ENCODE measurements at regions not wholly inside any gene's neighbourhood (a gene's known extent, or its start where the extent isn't known, plus 50 kb on each side); places are given as distances from the start of the nearest gene placed in this dataset.

DNA sequence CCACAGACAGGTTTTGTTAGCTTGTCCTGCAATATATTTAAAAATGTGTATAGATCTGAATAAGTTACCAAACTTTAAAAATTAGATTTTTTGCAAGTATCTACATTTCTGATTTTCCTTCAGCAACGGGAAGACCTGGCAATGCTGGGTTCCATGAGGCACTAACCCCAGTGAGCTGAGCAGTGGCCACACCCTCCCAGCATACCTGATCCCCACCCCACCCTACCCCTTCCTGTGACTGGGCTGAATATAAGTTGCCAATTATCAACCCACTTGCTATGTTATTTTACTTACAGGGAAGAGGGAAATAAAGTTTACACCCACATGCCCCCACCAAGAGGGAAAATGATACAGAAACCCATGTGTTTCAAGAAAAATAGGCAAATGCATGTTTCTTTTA, 70.3 kb upstream of the RALGAPA2 start:
- Histone ChIP-seq H3K9me3 (no peaks in the 10 kb centered on the region), H3K4me1 (no peaks in the 10 kb centered on the region), H3K36me3 (no peaks in the 10 kb centered on the region), H3K9ac (ENCODE audit: low read depth in 2 of 2, low read length in 2 of 2) (no peak overlapping the region), H3K4me3 (no peak overlapping the region), H3K27me3 (no peaks in the 10 kb centered on the region), H3K27ac (peak overlapping the region; percentile 1)
- TF ChIP-seq, protein P1, sequence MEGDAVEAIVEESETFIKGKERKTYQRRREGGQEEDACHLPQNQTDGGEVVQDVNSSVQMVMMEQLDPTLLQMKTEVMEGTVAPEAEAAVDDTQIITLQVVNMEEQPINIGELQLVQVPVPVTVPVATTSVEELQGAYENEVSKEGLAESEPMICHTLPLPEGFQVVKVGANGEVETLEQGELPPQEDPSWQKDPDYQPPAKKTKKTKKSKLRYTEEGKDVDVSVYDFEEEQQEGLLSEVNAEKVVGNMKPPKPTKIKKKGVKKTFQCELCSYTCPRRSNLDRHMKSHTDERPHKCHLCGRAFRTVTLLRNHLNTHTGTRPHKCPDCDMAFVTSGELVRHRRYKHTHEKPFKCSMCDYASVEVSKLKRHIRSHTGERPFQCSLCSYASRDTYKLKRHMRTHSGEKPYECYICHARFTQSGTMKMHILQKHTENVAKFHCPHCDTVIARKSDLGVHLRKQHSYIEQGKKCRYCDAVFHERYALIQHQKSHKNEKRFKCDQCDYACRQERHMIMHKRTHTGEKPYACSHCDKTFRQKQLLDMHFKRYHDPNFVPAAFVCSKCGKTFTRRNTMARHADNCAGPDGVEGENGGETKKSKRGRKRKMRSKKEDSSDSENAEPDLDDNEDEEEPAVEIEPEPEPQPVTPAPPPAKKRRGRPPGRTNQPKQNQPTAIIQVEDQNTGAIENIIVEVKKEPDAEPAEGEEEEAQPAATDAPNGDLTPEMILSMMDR (IDR thresholded peaks at IDR 0.05) = no peak
- peak; percentile 66 for DNase-seq
- intact Hi-C loops (cut with DNase I) = no loop called here

DNA sequence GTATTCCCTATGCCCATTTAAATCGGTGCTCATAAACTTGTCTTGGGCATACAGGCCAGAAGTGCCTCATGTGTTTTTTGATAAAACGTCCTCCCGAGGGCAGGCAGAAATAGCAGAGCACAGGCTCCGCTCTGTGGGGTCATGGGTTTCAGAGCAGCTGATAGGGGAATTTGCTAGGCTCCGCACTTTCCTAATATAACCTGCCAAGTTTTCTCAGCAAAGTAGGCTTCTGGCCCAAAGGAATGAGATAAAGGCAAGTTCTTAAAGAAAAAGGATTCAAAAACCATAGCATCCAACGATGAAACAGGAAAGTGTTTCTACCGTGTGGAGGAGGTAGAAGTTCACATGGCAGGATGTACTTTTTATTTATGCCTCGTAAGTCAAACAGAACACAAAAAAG, 69.8 kb upstream of the RALGAPA2 start:
- intact Hi-C loops (cut with DNase I) = no loop called here
- DNase-seq = no peak

DNA sequence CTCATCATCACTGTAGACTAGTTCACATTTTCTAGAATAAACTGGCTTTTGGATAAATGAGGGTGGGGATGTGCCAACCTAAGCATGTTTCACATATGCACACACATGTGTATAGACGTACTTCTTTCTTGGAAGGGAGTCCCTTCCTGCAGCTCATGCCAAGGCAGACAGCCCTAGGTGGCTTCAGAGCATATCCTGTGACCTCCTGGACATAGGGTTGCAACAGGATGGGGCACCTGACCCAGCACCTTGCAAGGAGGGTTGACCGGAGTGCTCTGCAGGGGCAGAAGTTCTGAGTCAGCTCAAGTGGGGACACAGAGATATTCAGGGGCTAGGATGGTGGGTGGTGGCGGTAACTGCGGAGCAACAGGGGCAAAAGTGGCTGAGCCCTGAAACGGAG, 68.6 kb upstream of the RALGAPA2 start:
- DNase-seq = no peak
- intact Hi-C loops (cut with DNase I) = no loop called here
- H3K36me3 ChIP-seq = no peaks in the 10 kb centered on the region
- H3K4me1 ChIP-seq = no peaks in the 10 kb centered on the region
- H3K9me3 ChIP-seq = no peaks in the 10 kb centered on the region
- no peak overlapping the region for H3K4me3 ChIP-seq
- H3K27ac ChIP-seq = peak overlapping the region; percentile 0
- no peaks in the 10 kb centered on the region for H3K27me3 ChIP-seq
- H3K9ac ChIP-seq (ENCODE audit: low read depth in 2 of 2, low read length in 2 of 2) = no peak overlapping the region
- TF ChIP-seq, protein P1 (IDR thresholded peaks at IDR 0.05) = no peak

More for the DNA sequence above, 69.8 kb upstream of the RALGAPA2 start:
- no peak overlapping the region for H3K9ac ChIP-seq (ENCODE audit: low read depth in 2 of 2, low read length in 2 of 2)
- no peaks in the 10 kb centered on the region for H3K9me3 ChIP-seq
- H3K4me1 ChIP-seq = no peaks in the 10 kb centered on the region
- H3K4me3 ChIP-seq = no peak overlapping the region
- no peaks in the 10 kb centered on the region for H3K27me3 ChIP-seq
- TF ChIP-seq, protein P1 (IDR thresholded peaks at IDR 0.05) = no peak
- peak overlapping the region; percentile 1 for H3K27ac ChIP-seq
- H3K36me3 ChIP-seq = no peaks in the 10 kb centered on the region

DNA sequence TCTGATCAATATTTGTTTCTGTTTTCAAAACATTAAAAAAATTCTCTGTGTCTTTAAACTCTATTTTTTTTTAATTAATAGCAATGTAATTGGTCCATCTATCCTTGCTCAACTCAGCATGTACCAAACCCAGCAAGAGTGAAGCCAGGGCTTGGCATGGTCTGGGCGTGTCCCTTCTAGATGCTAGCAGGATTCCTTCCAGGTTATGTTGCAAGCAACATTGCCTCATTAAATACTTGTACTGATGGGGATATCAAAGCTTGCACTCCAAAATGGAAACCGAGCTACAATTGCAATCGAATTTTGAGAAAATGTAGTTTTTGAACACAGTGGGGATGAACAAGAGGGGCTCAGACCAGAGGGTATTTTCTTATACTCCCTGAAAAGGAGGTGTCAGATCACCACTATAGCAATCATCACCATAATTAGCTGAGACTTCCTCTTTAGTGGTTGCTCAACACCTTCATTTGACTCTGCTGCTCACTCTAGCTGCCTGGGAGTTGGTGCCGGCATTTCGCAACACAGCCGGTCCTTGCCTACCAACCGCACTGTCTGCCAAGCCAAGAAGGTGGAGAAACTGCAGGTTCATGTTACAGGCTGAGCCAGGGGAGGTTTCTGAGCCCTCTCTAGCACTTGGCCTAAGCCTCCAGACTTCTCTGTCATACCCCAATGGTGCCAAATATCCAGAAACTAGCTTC, 67.8 kb upstream of the RALGAPA2 start:
- intact Hi-C loops (cut with DNase I) = no loop called here
- Histone ChIP-seq H3K36me3 (no peaks in the 10 kb centered on the region), H3K27me3 (no peaks in the 10 kb centered on the region), H3K27ac (peak overlapping the region; percentile 0), H3K9ac (ENCODE audit: low read depth in 2 of 2, low read length in 2 of 2) (no peak overlapping the region), H3K4me1 (no peaks in the 10 kb centered on the region), H3K9me3 (no peaks in the 10 kb centered on the region), H3K4me3 (no peak overlapping the region)
- TF ChIP-seq, protein P1 (IDR thresholded peaks at IDR 0.05) = no peak
- peak; percentile 80 for DNase-seq

DNA sequence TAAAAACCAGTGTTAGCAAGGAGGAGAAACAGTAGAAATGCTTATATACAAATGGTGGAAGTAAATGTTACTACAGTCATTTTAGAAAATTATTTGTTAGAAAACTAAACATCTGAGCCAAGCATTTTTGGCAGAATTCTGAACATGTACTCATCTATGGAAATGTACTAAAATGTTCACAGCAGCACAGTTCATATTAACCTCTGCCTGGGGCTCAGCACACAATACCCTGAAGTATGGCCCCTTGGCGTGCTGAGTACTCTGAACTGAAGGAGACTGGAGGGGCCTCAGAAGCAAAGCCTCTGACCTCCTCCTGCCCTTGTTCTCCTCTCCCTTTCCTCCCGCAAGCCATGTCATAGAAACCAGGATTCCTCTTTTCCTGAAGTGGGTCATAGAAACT, 66.2 kb upstream of the RALGAPA2 start:
- Histone ChIP-seq H3K4me3 (no peak overlapping the region), H3K27me3 (no peaks in the 10 kb centered on the region), H3K36me3 (no peaks in the 10 kb centered on the region), H3K4me1 (no peaks in the 10 kb centered on the region), H3K9ac (ENCODE audit: low read depth in 2 of 2, low read length in 2 of 2) (no peak overlapping the region), H3K9me3 (no peaks in the 10 kb centered on the region), H3K27ac (no peak overlapping the region)
- DNase-seq = no peak
- intact Hi-C loops (cut with DNase I) = no loop called here
- TF ChIP-seq, protein P1 (IDR thresholded peaks at IDR 0.05) = no peak

Measured in colonic mucosa (tissue), 4 donors.